K562 (cell line): ENCODE measurements at regions not wholly inside any gene's neighbourhood (a gene's known extent, or its start where the extent isn't known, plus 50 kb on each side); places are given as distances from the start of the nearest gene placed in this dataset.
A peak's percentile ranks its signal among the peaks of the same experiment; 100 is the strongest.

Experiments used
- ATAC-seq: fragments of 200-7000 bp; cut with Tn5 transposase; 3 replicates; pipeline ENCODE4 v1.9.1; 2020; ENCODE audit warnings: moderate library complexity
- BruUV-seq: library from RNA; stranded (reverse); fragments of 400-500 nt; replicated peaks from 2 replicates; lab custom pipeline; 2021; lab: Mats Ljungman, UMichigan
- CTCF ChIA-PET: fragments of 300-600 bp; formaldehyde crosslinking; extraction: SDS; loops from one replicate; lab custom pipeline; 2021; ENCODE audit warnings: low intra/inter-chr PET ratio; lab: Yijun Ruan, JAX
- POLR2A ChIA-PET: fragments of 300-600, 350-650 bp; sonication (Branson Sonifier 250); formaldehyde crosslinking; extraction: SDS; loops from one replicate; lab custom pipeline; 2021; ENCODE audit warnings: antibody characterized with exemption, inconsistent platforms; lab: Yijun Ruan, JAX
- DNase-seq, 4 experiments: peaks; one replicate each; pipeline versions ENCODE4 v3.0.0 to v3.0.0-alpha.2; 2011 to 2018; ENCODE audit warnings: low spot score in 3 of 4, mixed read lengths in 3 of 4; ENCODE audit errors: extremely low read depth in 1 of 4
- FAIRE-seq: peaks from 2 replicates; lab custom pipeline; 2011; peaks lifted over from hg19 to GRCh38; lab: Jason Lieb, UNC
- H2AFZ ChIP-seq: 2 replicates; pipeline ENCODE4 v1.6.0; 2011; ENCODE audit warnings: low read depth, low read length, control low read depth, inconsistent platforms
- H3K27ac ChIP-seq: fragments of 200-600 bp; 3 replicates; pipeline ENCODE4 v1.8.0; 2011; ENCODE audit warnings: low read depth, mild to moderate bottlenecking, control low read depth, inconsistent platforms, low read length, moderate library complexity, mixed read lengths; ENCODE audit errors: extremely low read depth
- H3K27me3 ChIP-seq, 2 experiments: fragments of 300-600 bp in 1 of 2; 2 replicates in 1 of 2; 3 replicates in 1 of 2; pipeline versions ENCODE4 v1.6.0 to v1.8.0; 2011; ENCODE audit warnings: inconsistent platforms in 2 of 2, low read length in 2 of 2, mild to moderate bottlenecking in 1 of 2, mixed read lengths in 1 of 2, moderate library complexity in 1 of 2; ENCODE audit not compliant: control insufficient read depth in 2 of 2, insufficient read depth in 2 of 2
- H3K36me3 ChIP-seq: fragments of 300-600 bp; 3 replicates; pipeline ENCODE4 v1.8.0; 2011; ENCODE audit warnings: mild to moderate bottlenecking, low read length, inconsistent platforms; ENCODE audit not compliant: control insufficient read depth, insufficient read depth
- H3K4me1 ChIP-seq, 2 experiments: fragments of 200-600 bp in 1 of 2; replicated peaks in 1 of 2; 2 replicates in 1 of 2; 3 replicates in 1 of 2; pipeline versions ENCODE4 v1.5.1 to v1.8.0; 2011; ENCODE audit warnings: inconsistent platforms in 2 of 2, low read length in 2 of 2, mild to moderate bottlenecking in 1 of 2, mixed read lengths in 1 of 2, moderate library complexity in 1 of 2; ENCODE audit not compliant: control insufficient read depth in 2 of 2, insufficient read depth in 2 of 2
- H3K4me2 ChIP-seq: 2 replicates; pipeline ENCODE4 v1.6.1; 2011; ENCODE audit warnings: low read length, control low read depth, inconsistent platforms, mixed read lengths; ENCODE audit not compliant: insufficient read depth
- H3K4me3 ChIP-seq: fragments of 200-600 bp; sonication (generic), shearing (Covaris generic); 2 replicates; pipeline ENCODE4 v1.5.1; 2016; ENCODE audit warnings: control low read depth, inconsistent platforms
- H3K79me2 ChIP-seq: fragments of 200-600 bp; 3 replicates; pipeline ENCODE4 v1.8.0; 2011; ENCODE audit warnings: low read length, inconsistent platforms; ENCODE audit not compliant: control insufficient read depth, insufficient read depth
- H3K9ac ChIP-seq, 2 experiments: 2 replicates each; pipeline versions ENCODE4 v1.6.0 to v1.6.1; 2011; ENCODE audit warnings: low read depth in 2 of 2, low read length in 2 of 2, control low read depth in 1 of 2, inconsistent platforms in 1 of 2, mild to moderate bottlenecking in 1 of 2, mixed read lengths in 1 of 2; ENCODE audit not compliant: insufficient read depth in 1 of 2
- H3K9me1 ChIP-seq: one replicate; pipeline ENCODE4 v1.6.0; 2011; ENCODE audit warnings: inconsistent platforms, mild to moderate bottlenecking, low read length, moderate library complexity; ENCODE audit not compliant: control insufficient read depth, insufficient read depth
- H3K9me3 ChIP-seq: replicated peaks from 2 replicates; pipeline ENCODE4 v1.5.1; 2011; ENCODE audit warnings: low read depth, low read length, inconsistent platforms; ENCODE audit not compliant: control insufficient read depth, insufficient read depth
- H4K20me1 ChIP-seq: replicated peaks from 2 replicates; pipeline ENCODE4 v1.6.1; 2011; ENCODE audit warnings: low read length, inconsistent platforms, mixed read lengths; ENCODE audit not compliant: control insufficient read depth, insufficient read depth
- DLX4 ChIP-seq: fragments of 250-450 bp; sonication (Bioruptor Pico); IDR thresholded peaks from 2 replicates; pipeline ENCODE4 v1.6.1; 2021; ENCODE audit warnings: mild to moderate bottlenecking
- HDAC2 ChIP-seq: fragments of 450-650 bp; IDR thresholded peaks from 2 replicates; pipeline ENCODE4 v1.6.1; 2016; ENCODE audit warnings: mild to moderate bottlenecking
- LARP7 ChIP-seq: fragments of 450-650 bp; IDR thresholded peaks from 2 replicates; pipeline ENCODE4 v1.6.1; 2016
- MAFK ChIP-seq: IDR thresholded peaks from 2 replicates; pipeline ENCODE4 v1.6.1; 2011; ENCODE audit warnings: low read length, improper control_type of control experiment
- NCOA4 ChIP-seq: fragments of 450-650 bp; IDR thresholded peaks from 2 replicates; pipeline ENCODE4 v1.6.1; 2018; ENCODE audit warnings: mild to moderate bottlenecking; ENCODE audit not compliant: partially characterized antibody
- PRMT5 ChIP-seq: sonication (generic); formaldehyde crosslinking; IDR thresholded peaks from 2 replicates; pipeline ENCODE4 v1.5.0; 2020; ENCODE audit warnings: missing genetic modification reagents
- RAD51 ChIP-seq: fragments of 450-650 bp; IDR thresholded peaks from 2 replicates; pipeline ENCODE4 v1.7.1; 2016; ENCODE audit warnings: low read depth, mild to moderate bottlenecking, borderline replicate concordance
- RBBP5 ChIP-seq: fragments of 200-600 bp; sonication (generic); IDR thresholded peaks from 2 replicates; pipeline ENCODE4 v1.6.1; 2012; ENCODE audit warnings: borderline replicate concordance, mild to moderate bottlenecking, low read length, control low read depth, inconsistent platforms; ENCODE audit not compliant: insufficient read depth, poor library complexity, severe bottlenecking
- SAFB2 ChIP-seq: fragments of 200-400 bp; formaldehyde crosslinking; IDR thresholded peaks from 2 replicates; pipeline ENCODE4 v1.6.1; 2018; ENCODE audit warnings: borderline replicate concordance, low read length, low read depth, moderate library complexity; ENCODE audit not compliant: severe bottlenecking
- TAF9B ChIP-seq: fragments of 450-650 bp; IDR thresholded peaks from 2 replicates; pipeline ENCODE4 v1.6.1; 2018; ENCODE audit warnings: mild to moderate bottlenecking; ENCODE audit not compliant: partially characterized antibody
- ZFPM2 ChIP-seq: fragments of 250-450 bp; sonication (Bioruptor Pico); IDR thresholded peaks from 2 replicates; pipeline ENCODE4 v1.5.1; 2022; ENCODE audit warnings: mild to moderate bottlenecking
- ZNF695 ChIP-seq: fragments of 450-650 bp; formaldehyde crosslinking; IDR thresholded peaks from 2 replicates; pipeline ENCODE4 v1.4.0; 2020; ENCODE audit warnings: mild to moderate bottlenecking, moderate library complexity
- ZNF76 ChIP-seq: fragments of 250-450 bp; sonication (Bioruptor Pico); IDR thresholded peaks from 2 replicates; pipeline ENCODE4 v1.4.0; 2020; ENCODE audit warnings: mild to moderate bottlenecking, moderate library complexity, borderline replicate concordance
- WGBS: fragments of 100-300 bp; shearing (Covaris generic); methylation state at CpG from one replicate; pipeline ENCODE4 v1.1.6; 2016; ENCODE audit warnings: low coverage, mixed read lengths; ENCODE audit not compliant: insufficient coverage; ENCODE audit errors: missing lambda C conversion rate; 5-methylcytosine and 5-hydroxymethylcytosine counted together
- in situ Hi-C: fragments of 300-500 bp; cut with MboI; formaldehyde crosslinking; loops from 4 replicates; pipeline ENCODE4 v1.15.0; 2018; ENCODE audit warnings: inconsistent platforms, mixed read lengths
- intact Hi-C: fragments of 100-400 bp; cut with micrococcal nuclease; formaldehyde crosslinking; loops from 2 replicates; pipeline ENCODE4 v1.14.2; 2022
- TF ChIP-seq, protein P1 (sequence below): IDR thresholded peaks from 3 replicates; pipeline ENCODE4 v1.6.1; 2011; ENCODE audit warnings: borderline replicate concordance, mild to moderate bottlenecking, moderate library complexity; ENCODE audit not compliant: insufficient read length; ENCODE audit errors: extremely low read depth

- Histone ChIP-seq H3K4me1 (peaks cover 13 to 22% of the 10 kb centered on the region in 2 experiments; a peak in 4 of 5 replicates), H3K4me2 (no peak overlapping the region), H3K9me1 (no peaks in the 10 kb centered on the region), H3K4me3 (no peak overlapping the region), H4K20me1 (no peaks in the 10 kb centered on the region), H3K79me2 (no peaks in the 10 kb centered on the region), H2AFZ (no peak overlapping the region), H3K36me3 (no peaks in the 10 kb centered on the region), H3K9ac (no peak overlapping the region), H3K27ac (no peak overlapping the region), H3K27me3 (peaks cover 30 to 42% of the 10 kb centered on the region in 2 experiments; a peak in 4 of 5 replicates), H3K9me3 (no peaks in the 10 kb centered on the region)
- ChIA-PET CTCF (interaction anchor here (0.6 kb wide), 1 partner anchor 62 kb away, joined by 3 read pairs; no protein-coding TSS in a partner anchor), POLR2A (no interaction called here)
- DNase-seq (no peak), ATAC-seq (no peak), FAIRE-seq (no peak)
- 18% methylated on average over 5 of the region's 5 CpGs for WGBS
- no peak for TF ChIP-seq ZNF695 (CRISPR knock-in tag)
- no peak for TF ChIP-seq ZNF76 (CRISPR knock-in tag)
- no peak for TF ChIP-seq TAF9B
- in situ Hi-C loops, result no loop called here
- intact Hi-C loops, result no loop called here
- no TSS peak for BruUV-seq
Observed at GRCh38 chr5:73297430-73297829, 124.4 kb downstream of the TMEM174 start.

DNA sequence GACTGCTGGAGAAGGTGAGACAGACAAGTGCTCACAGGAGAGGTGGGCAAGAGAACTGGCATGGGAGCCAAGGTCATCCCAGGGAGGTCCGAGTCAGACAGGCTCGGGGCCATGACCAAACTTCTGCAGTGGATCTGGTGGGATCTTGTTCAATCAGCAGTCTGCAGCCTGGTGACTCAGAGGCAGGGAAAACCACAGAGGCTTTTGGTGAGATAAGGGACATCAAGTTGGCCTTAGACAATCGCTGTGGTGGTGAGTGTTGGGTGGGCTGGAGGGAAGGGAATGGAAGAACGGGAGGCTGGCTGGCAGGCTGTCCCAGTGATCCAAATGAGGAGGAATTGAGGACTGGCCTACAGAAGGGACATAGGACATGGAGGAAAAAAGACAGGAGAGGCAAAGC, 123.8 kb downstream of the TMEM174 start:
- no peaks in the 10 kb centered on the region for H3K36me3 ChIP-seq
- H4K20me1 ChIP-seq, result no peaks in the 10 kb centered on the region
- ATAC-seq, result peak; percentile 91
- peak; percentile 89 for FAIRE-seq
- H3K4me2 ChIP-seq, result peak overlapping the region; percentile 43; the same call in 1 of the 2 replicates
- no peaks in the 10 kb centered on the region for H3K9me1 ChIP-seq
- H3K4me3 ChIP-seq, result no peak overlapping the region
- H3K4me1 ChIP-seq, result peaks cover 13 to 22% of the 10 kb centered on the region in 2 experiments; a peak in 4 of 5 replicates
- intact Hi-C loops (no loop called here), in situ Hi-C loops (no loop called here)
- BruUV-seq, result no TSS peak
- CTCF ChIA-PET, result no interaction called here
- H3K27me3 ChIP-seq, result peaks cover 31 to 38% of the 10 kb centered on the region in 2 experiments; a peak in 4 of 5 replicates
- POLR2A ChIA-PET, result no interaction called here
- 3% methylated on average over 4 of the region's 4 CpGs for WGBS
- no peak overlapping the region for H2AFZ ChIP-seq
- DNase-seq, result peak; percentile 34 to 72 (median 58)
- no peaks in the 10 kb centered on the region for H3K9me3 ChIP-seq
- no peak overlapping the region; a peak in 1 of 4 replicates for H3K9ac ChIP-seq
- no peaks in the 10 kb centered on the region for H3K79me2 ChIP-seq
- H3K27ac ChIP-seq, result no peak overlapping the region
- TF ChIP-seq RBBP5 (no peak), HDAC2 (no peak), MAFK (no peak), ZFPM2 (CRISPR knock-in tag) (no peak), SAFB2 (no peak), PRMT5 (no peak), DLX4 (CRISPR knock-in tag) (no peak), LARP7 (no peak), RAD51 (no peak), NCOA4 (no peak)
- TF ChIP-seq, protein P1, sequence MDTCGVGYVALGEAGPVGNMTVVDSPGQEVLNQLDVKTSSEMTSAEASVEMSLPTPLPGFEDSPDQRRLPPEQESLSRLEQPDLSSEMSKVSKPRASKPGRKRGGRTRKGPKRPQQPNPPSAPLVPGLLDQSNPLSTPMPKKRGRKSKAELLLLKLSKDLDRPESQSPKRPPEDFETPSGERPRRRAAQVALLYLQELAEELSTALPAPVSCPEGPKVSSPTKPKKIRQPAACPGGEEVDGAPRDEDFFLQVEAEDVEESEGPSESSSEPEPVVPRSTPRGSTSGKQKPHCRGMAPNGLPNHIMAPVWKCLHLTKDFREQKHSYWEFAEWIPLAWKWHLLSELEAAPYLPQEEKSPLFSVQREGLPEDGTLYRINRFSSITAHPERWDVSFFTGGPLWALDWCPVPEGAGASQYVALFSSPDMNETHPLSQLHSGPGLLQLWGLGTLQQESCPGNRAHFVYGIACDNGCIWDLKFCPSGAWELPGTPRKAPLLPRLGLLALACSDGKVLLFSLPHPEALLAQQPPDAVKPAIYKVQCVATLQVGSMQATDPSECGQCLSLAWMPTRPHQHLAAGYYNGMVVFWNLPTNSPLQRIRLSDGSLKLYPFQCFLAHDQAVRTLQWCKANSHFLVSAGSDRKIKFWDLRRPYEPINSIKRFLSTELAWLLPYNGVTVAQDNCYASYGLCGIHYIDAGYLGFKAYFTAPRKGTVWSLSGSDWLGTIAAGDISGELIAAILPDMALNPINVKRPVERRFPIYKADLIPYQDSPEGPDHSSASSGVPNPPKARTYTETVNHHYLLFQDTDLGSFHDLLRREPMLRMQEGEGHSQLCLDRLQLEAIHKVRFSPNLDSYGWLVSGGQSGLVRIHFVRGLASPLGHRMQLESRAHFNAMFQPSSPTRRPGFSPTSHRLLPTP, result no peak
